Stomach (tissue), 4 donors: ENCODE measurements at regions not wholly inside any gene's neighbourhood (a gene's known extent, or its start where the extent isn't known, plus 50 kb on each side); places are given as distances from the start of the nearest gene placed in this dataset.
"Not testable (repeated sequence)": the region's sequence is repeated elsewhere in the genome, so short reads cannot be mapped to it uniquely, and the experiment has no call there.

ENCODE experiments used
- POLR2A ChIP-seq, 4 donors: fragments of 450-650 bp; IDR thresholded peaks; one replicate each; pipeline ENCODE4 v1.6.1; 2016; ENCODE audit warnings: antibody characterized with exemption in 4 of 4, control low read depth in 2 of 4, mild to moderate bottlenecking in 1 of 4, moderate library complexity in 1 of 4
- POLR2AphosphoS5 ChIP-seq, 3 donors: sonication (generic); formaldehyde crosslinking; IDR thresholded peaks; one replicate each; pipeline ENCODE4 v1.6.1; 2016; ENCODE audit warnings: antibody characterized with exemption in 3 of 3
- TF ChIP-seq, protein P1 (sequence below), 7 experiments: fragments of 450-650 bp in 4 of 7; fragments of 200-600 bp in 3 of 7; sonication (generic) in 3 of 7; IDR thresholded peaks; one replicate each; pipeline ENCODE4 v1.5.1; 2016 to 2019; ENCODE audit warnings: antibody characterized with exemption in 7 of 7, control low read depth in 2 of 7, mild to moderate bottlenecking in 1 of 7

DNA sequence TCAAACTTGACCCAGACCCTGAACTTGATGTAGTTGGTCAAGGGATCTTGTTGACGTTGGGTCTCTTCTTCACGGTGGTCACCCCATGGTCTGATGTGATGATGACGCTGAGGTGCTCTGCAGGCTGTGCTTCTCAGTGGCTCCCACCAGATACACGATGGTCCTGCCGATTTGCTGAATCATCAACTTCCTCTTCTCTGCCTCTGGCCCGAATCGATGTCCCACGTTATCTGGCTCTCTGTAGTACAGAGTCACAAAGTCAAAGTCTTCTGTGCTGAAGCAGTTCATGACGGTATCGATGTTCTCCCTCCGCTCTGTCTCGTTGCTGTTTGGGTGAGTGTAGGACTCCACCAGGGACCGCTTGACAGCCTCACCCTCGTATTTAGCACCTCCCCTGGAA, 58.5 kb upstream of the ZNF195 start:
- TF ChIP-seq, protein P1, sequence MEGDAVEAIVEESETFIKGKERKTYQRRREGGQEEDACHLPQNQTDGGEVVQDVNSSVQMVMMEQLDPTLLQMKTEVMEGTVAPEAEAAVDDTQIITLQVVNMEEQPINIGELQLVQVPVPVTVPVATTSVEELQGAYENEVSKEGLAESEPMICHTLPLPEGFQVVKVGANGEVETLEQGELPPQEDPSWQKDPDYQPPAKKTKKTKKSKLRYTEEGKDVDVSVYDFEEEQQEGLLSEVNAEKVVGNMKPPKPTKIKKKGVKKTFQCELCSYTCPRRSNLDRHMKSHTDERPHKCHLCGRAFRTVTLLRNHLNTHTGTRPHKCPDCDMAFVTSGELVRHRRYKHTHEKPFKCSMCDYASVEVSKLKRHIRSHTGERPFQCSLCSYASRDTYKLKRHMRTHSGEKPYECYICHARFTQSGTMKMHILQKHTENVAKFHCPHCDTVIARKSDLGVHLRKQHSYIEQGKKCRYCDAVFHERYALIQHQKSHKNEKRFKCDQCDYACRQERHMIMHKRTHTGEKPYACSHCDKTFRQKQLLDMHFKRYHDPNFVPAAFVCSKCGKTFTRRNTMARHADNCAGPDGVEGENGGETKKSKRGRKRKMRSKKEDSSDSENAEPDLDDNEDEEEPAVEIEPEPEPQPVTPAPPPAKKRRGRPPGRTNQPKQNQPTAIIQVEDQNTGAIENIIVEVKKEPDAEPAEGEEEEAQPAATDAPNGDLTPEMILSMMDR (IDR thresholded peaks at IDR 0.05): not testable (repeated sequence)
- not testable (repeated sequence) for TF ChIP-seq POLR2AphosphoS5, POLR2A (IDR thresholded peaks at IDR 0.05)
